CD1c-positive myeloid dendritic cell (primary cell): ENCODE measurements at regions not wholly inside any gene's neighbourhood (a gene's known extent, or its start where the extent isn't known, plus 50 kb on each side); places are given as distances from the start of the nearest gene placed in this dataset.
"Not testable (repeated sequence)": the region's sequence is repeated elsewhere in the genome, so short reads cannot be mapped to it uniquely, and the experiment has no call there.

Experiments used
- DNase-seq: peaks from one replicate; pipeline ENCODE4 v3.0.0-alpha.2; 2016; ENCODE audit errors: extremely low spot score

GRCh38 chr3:64806668-64807605, 119.1 kb upstream of the ADAMTS9 start:
- no peak for DNase-seq

GRCh38 chr3:64805978-64806377, 118.2 kb upstream of the ADAMTS9 start:
- DNase-seq = no peak

- no peak for DNase-seq
Observed at GRCh38 chr3:64805248-64805647, 117.4 kb upstream of the ADAMTS9 start.

GRCh38 chr3:64803469-64803868, 115.7 kb upstream of the ADAMTS9 start:
- no peak for DNase-seq

GRCh38 chr3:64802460-64802859, 114.7 kb upstream of the ADAMTS9 start:
- no peak for DNase-seq

- no peak for DNase-seq
Observed at GRCh38 chr3:64801856-64802255, 114.1 kb upstream of the ADAMTS9 start.

- no peak for DNase-seq
Observed at GRCh38 chr3:64799606-64800005, 111.8 kb upstream of the ADAMTS9 start.

GRCh38 chr3:64798316-64798715, 110.5 kb upstream of the ADAMTS9 start:
- DNase-seq = no peak

GRCh38 chr3:64796607-64797399, 109.0 kb upstream of the ADAMTS9 start:
- no peak for DNase-seq

- no peak for DNase-seq
Observed at GRCh38 chr3:64792445-64792844, 104.6 kb upstream of the ADAMTS9 start.

- DNase-seq = no peak
Observed at GRCh38 chr3:64789111-64789510, 101.3 kb upstream of the ADAMTS9 start.

GRCh38 chr3:64783200-64783599, 95.4 kb upstream of the ADAMTS9 start:
- DNase-seq = no peak

- not testable (repeated sequence) for DNase-seq
Observed at GRCh38 chr3:64780923-64781322, 93.1 kb upstream of the ADAMTS9 start.

GRCh38 chr3:64773137-64773536, 85.3 kb upstream of the ADAMTS9 start:
- DNase-seq = no peak

GRCh38 chr3:64766440-64766839, 78.6 kb upstream of the ADAMTS9 start:
- no peak for DNase-seq

- DNase-seq = no peak
Observed at GRCh38 chr3:64765947-64766346, 78.1 kb upstream of the ADAMTS9 start.

GRCh38 chr3:64764386-64764929, 76.7 kb upstream of the ADAMTS9 start:
- DNase-seq = no peak

GRCh38 chr3:64763980-64764379, 76.2 kb upstream of the ADAMTS9 start:
- no peak for DNase-seq

GRCh38 chr3:64761729-64762128, 73.9 kb upstream of the ADAMTS9 start:
- DNase-seq = no peak

- no peak for DNase-seq
Observed at GRCh38 chr3:64760258-64760657, 72.5 kb upstream of the ADAMTS9 start.

- DNase-seq = no peak
Observed at GRCh38 chr3:64759811-64760210, 72.0 kb upstream of the ADAMTS9 start.

GRCh38 chr3:64756398-64756986, 68.7 kb upstream of the ADAMTS9 start:
- DNase-seq = no peak
